ENCODE measurements at regions not wholly inside any gene's neighbourhood (a gene's known extent, or its start where the extent isn't known, plus 50 kb on each side); places are given as distances from the start of the nearest gene placed in this dataset.

DNA sequence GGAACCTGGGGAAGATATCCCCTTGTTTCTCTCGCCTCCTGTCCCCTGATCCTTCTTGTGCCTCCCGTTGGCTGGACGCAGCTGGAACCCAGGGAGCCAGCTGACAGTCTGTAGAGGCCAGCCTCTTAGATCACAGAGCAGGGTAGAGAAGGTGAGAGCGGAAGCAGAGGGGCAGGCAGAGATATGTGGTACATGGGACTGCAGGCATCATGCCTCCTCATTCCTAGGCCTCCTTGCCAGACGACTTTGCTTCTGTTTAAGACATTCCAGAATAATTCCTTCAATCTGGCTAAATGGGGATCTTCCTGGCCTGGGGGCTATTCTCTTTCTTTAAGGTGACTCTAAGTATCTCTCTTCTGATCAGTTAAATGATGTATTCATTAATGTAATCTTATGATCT is 89.4 kb upstream of the MAX start:
- DNase-seq (ENCODE audit: low read depth) (no peak), FAIRE-seq (no peak)
- Histone ChIP-seq H3K4me3 (ENCODE audit: low read depth, low read length) (no peak overlapping the region), H3K36me3 (ENCODE audit: control insufficient read depth, insufficient read depth, low read length) (no peaks in the 10 kb centered on the region), H3K27me3 (ENCODE audit: control insufficient read depth, insufficient read depth, low read length) (no peaks in the 10 kb centered on the region)
- TF ChIP-seq, protein P1, sequence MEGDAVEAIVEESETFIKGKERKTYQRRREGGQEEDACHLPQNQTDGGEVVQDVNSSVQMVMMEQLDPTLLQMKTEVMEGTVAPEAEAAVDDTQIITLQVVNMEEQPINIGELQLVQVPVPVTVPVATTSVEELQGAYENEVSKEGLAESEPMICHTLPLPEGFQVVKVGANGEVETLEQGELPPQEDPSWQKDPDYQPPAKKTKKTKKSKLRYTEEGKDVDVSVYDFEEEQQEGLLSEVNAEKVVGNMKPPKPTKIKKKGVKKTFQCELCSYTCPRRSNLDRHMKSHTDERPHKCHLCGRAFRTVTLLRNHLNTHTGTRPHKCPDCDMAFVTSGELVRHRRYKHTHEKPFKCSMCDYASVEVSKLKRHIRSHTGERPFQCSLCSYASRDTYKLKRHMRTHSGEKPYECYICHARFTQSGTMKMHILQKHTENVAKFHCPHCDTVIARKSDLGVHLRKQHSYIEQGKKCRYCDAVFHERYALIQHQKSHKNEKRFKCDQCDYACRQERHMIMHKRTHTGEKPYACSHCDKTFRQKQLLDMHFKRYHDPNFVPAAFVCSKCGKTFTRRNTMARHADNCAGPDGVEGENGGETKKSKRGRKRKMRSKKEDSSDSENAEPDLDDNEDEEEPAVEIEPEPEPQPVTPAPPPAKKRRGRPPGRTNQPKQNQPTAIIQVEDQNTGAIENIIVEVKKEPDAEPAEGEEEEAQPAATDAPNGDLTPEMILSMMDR (IDR thresholded peaks at IDR 0.05; ENCODE audit: insufficient read depth, low read length, severe bottlenecking) = no peak

GRCh38 chr14:65192686-65193085 is 90.4 kb upstream of the MAX start:
- FAIRE-seq = no peak
- Histone ChIP-seq H3K4me3 (ENCODE audit: low read depth, low read length) (no peak overlapping the region), H3K27me3 (ENCODE audit: control insufficient read depth, insufficient read depth, low read length) (no peaks in the 10 kb centered on the region), H3K36me3 (ENCODE audit: control insufficient read depth, insufficient read depth, low read length) (no peaks in the 10 kb centered on the region)
- no peak for DNase-seq (ENCODE audit: low read depth)
- TF ChIP-seq, protein P1 (IDR thresholded peaks at IDR 0.05; ENCODE audit: insufficient read depth, low read length, severe bottlenecking) = no peak

DNA sequence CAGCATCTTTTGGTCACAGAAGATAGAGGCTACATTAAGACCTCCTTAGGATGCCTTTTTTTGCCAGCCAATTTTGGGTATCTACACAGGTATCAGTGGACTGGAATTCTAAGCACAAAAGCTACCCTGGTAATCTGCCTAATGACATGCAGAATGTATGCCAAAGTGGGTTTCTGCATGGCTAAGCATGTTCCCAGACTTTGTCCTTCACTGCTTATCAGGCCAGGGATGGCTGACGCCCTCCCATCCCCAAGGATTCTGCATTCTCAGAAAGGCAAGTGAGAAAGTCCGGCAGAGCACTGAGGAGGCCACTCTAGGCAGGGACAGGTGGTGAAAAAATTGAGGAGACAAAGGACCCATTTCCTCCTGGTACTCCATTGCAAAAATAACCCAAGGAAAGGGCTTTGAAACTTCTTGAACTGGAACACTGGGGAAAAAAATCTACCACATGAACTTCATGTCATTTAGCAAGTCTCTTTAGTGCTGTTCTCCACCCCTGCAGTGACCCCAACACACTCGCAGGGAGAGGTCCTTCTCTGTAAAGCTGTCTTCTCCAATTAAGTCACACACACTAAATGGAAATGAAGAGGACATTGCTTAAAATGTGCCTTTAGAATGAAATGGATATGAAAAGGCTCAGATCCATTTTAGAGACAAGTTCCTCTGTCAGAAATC is 91.7 kb upstream of the MAX start:
- H3K4me3 ChIP-seq (ENCODE audit: low read depth, low read length) = no peak overlapping the region
- TF ChIP-seq, protein P1 (IDR thresholded peaks at IDR 0.05; ENCODE audit: insufficient read depth, low read length, severe bottlenecking) = no peak
- FAIRE-seq (no peak), DNase-seq (ENCODE audit: low read depth) (no peak)
- H3K36me3 ChIP-seq (ENCODE audit: control insufficient read depth, insufficient read depth, low read length) = no peaks in the 10 kb centered on the region
- no peaks in the 10 kb centered on the region for H3K27me3 ChIP-seq (ENCODE audit: control insufficient read depth, insufficient read depth, low read length)

- H3K4me3 ChIP-seq (ENCODE audit: low read depth, low read length) = no peak overlapping the region
- TF ChIP-seq, protein P1 (IDR thresholded peaks at IDR 0.05; ENCODE audit: insufficient read depth, low read length, severe bottlenecking) = no peak
- H3K27me3 ChIP-seq (ENCODE audit: control insufficient read depth, insufficient read depth, low read length) = no peaks in the 10 kb centered on the region
- DNase-seq (ENCODE audit: low read depth) = no peak
- no peak for FAIRE-seq
- no peaks in the 10 kb centered on the region for H3K36me3 ChIP-seq (ENCODE audit: control insufficient read depth, insufficient read depth, low read length)
Measured at GRCh38 chr14:65195042-65195719, 92.9 kb upstream of the MAX start.

DNA sequence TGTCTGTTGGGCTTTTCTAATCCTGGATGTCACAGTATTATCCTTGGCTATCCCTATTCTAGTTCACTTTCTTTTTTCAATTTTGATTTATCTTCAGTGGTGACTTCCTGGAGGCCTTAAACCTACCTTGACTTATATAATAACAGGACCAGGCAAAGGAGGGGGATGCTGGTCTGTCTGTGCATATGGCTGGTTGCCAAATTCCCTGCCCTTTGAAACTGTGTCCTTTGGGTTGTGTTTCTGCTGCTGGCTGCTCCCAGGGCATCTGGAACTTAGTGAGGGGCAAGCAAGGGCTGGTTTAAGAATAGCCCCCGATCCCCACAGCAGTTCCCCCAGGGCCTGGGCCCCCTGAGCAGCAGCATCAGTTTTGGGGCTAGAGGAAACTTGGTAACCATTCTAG is 96.0 kb upstream of the MAX start:
- H3K36me3 ChIP-seq (ENCODE audit: control insufficient read depth, insufficient read depth, low read length) = no peaks in the 10 kb centered on the region
- FAIRE-seq (no peak), DNase-seq (ENCODE audit: low read depth) (no peak)
- H3K27me3 ChIP-seq (ENCODE audit: control insufficient read depth, insufficient read depth, low read length) = no peaks in the 10 kb centered on the region
- TF ChIP-seq, protein P1 (IDR thresholded peaks at IDR 0.05; ENCODE audit: insufficient read depth, low read length, severe bottlenecking) = no peak
- no peak overlapping the region for H3K4me3 ChIP-seq (ENCODE audit: low read depth, low read length)

Measured in bronchial epithelial cell (primary cell).